GM10266 (cell line): ENCODE measurements at regions not wholly inside any gene's neighbourhood (a gene's known extent, or its start where the extent isn't known, plus 50 kb on each side); places are given as distances from the start of the nearest gene placed in this dataset.

Source experiments
- DNase-seq: peaks from one replicate; pipeline ENCODE4 v3.0.0; 2012; ENCODE audit errors: extremely low spot score
- TF ChIP-seq, protein P1 (sequence below): IDR thresholded peaks from 2 replicates; pipeline ENCODE4 v1.5.1; 2012; ENCODE audit warnings: mild to moderate bottlenecking, low read depth; ENCODE audit not compliant: control insufficient read depth, insufficient read depth; ENCODE audit errors: missing control alignments

DNA sequence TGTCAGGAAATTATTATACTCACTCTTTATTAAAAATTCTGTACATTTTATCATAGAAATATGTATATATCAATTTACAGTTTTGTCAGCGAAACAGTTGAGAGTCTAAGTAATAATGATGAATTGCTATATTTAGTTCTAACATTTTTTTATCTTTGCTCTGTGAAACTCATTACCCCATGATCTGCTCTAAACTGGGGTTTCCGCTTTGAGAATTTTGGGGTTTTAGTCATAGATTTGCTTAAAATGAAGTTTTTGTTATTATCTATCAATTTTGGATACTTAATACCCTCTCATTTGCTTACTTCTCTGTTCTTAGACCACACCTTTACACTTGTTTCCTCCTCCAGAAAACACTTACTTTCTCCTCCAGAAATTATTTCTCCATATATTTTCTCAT lies 333.8 kb upstream of the MPDZ start:
- DNase-seq = no peak
- TF ChIP-seq, protein P1, sequence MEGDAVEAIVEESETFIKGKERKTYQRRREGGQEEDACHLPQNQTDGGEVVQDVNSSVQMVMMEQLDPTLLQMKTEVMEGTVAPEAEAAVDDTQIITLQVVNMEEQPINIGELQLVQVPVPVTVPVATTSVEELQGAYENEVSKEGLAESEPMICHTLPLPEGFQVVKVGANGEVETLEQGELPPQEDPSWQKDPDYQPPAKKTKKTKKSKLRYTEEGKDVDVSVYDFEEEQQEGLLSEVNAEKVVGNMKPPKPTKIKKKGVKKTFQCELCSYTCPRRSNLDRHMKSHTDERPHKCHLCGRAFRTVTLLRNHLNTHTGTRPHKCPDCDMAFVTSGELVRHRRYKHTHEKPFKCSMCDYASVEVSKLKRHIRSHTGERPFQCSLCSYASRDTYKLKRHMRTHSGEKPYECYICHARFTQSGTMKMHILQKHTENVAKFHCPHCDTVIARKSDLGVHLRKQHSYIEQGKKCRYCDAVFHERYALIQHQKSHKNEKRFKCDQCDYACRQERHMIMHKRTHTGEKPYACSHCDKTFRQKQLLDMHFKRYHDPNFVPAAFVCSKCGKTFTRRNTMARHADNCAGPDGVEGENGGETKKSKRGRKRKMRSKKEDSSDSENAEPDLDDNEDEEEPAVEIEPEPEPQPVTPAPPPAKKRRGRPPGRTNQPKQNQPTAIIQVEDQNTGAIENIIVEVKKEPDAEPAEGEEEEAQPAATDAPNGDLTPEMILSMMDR = no peak

GRCh38 chr9:13608451-13608850 lies 329.0 kb upstream of the MPDZ start:
- TF ChIP-seq, protein P1 = no peak

GRCh38 chr9:13607481-13608441 lies 328.3 kb upstream of the MPDZ start:
- DNase-seq = no peak
- TF ChIP-seq, protein P1 = no peak

More at GRCh38 chr9:13608451-13608850, 329.0 kb upstream of the MPDZ start:
- no peak for DNase-seq

- TF ChIP-seq, protein P1 = no peak
- DNase-seq = no peak
Observed at GRCh38 chr9:13606586-13606985, 327.1 kb upstream of the MPDZ start.

- TF ChIP-seq, protein P1 = no peak
- DNase-seq = no peak
Observed at GRCh38 chr9:13603921-13604320, 324.4 kb upstream of the MPDZ start.

- TF ChIP-seq, protein P1 = no peak
- DNase-seq = no peak
Observed at GRCh38 chr9:13598738-13599137, 319.2 kb upstream of the MPDZ start.

DNA sequence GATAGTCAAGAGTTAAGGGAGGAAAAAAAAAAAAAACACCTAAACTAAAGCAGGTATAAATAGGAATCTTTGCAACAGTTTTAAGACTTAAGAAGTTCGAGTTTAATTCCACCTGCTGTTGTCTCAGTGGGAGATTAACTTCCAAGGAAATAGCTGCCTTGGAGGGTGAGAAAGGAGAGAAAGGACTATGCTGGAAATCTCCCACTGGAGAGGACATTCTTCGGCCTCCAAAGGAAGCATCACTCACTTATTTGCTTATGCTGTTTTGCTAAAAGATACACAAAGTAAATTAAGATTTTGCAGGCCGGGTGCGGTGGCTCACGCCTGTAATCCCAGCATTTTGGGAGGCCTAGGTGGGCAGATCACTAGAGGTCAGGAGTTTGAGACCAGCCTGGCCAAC lies 317.9 kb upstream of the MPDZ start:
- DNase-seq = no peak

More for the DNA sequence above, 317.9 kb upstream of the MPDZ start:
- TF ChIP-seq, protein P1 = no peak
